ENCODE measurements at regions not wholly inside any gene's neighbourhood (a gene's known extent, or its start where the extent isn't known, plus 50 kb on each side); places are given as distances from the start of the nearest gene placed in this dataset.
"Not testable (repeated sequence)": the region's sequence is repeated elsewhere in the genome, so short reads cannot be mapped to it uniquely, and the experiment has no call there.

GRCh38 chr2:7379799-7380198 lies 462.6 kb downstream of the RNF144A start:
- no peak for DNase-seq (ENCODE audit: low spot score)

GRCh38 chr2:7384773-7385349 lies 467.6 kb downstream of the RNF144A start:
- no peak for DNase-seq (ENCODE audit: low spot score)

GRCh38 chr2:7390311-7390710 lies 473.1 kb downstream of the RNF144A start:
- not testable (repeated sequence) for DNase-seq (ENCODE audit: low spot score)

- no peak for DNase-seq (ENCODE audit: low spot score)
Measured at GRCh38 chr2:7392076-7392787, 475.0 kb downstream of the RNF144A start.

- no peak for DNase-seq (ENCODE audit: low spot score)
Measured at GRCh38 chr2:7394195-7394594, 477.0 kb downstream of the RNF144A start.

GRCh38 chr2:7400628-7401027 lies 483.4 kb downstream of the RNF144A start:
- no peak for DNase-seq (ENCODE audit: low spot score)

GRCh38 chr2:7403092-7403775 lies 486.0 kb downstream of the RNF144A start:
- DNase-seq (ENCODE audit: low spot score) = no peak

- DNase-seq (ENCODE audit: low spot score) = peak; percentile 51
Measured at GRCh38 chr2:7405861-7406715, 488.9 kb downstream of the RNF144A start.

- DNase-seq (ENCODE audit: low spot score) = no peak
Measured at GRCh38 chr2:7407001-7407400, 489.8 kb downstream of the RNF144A start.

GRCh38 chr2:7407906-7408680 lies 490.9 kb downstream of the RNF144A start:
- DNase-seq (ENCODE audit: low spot score) = no peak

GRCh38 chr2:7411691-7412090 lies 494.5 kb downstream of the RNF144A start:
- DNase-seq (ENCODE audit: low spot score) = no peak

GRCh38 chr2:7417845-7418742 lies 500.9 kb downstream of the RNF144A start:
- DNase-seq (ENCODE audit: low spot score) = no peak

- no peak for DNase-seq (ENCODE audit: low spot score)
Measured at GRCh38 chr2:7419186-7419585, 502.0 kb downstream of the RNF144A start.

- DNase-seq (ENCODE audit: low spot score) = no peak
Measured at GRCh38 chr2:7419814-7420311, 502.7 kb downstream of the RNF144A start.

- DNase-seq (ENCODE audit: low spot score) = no peak
Measured at GRCh38 chr2:7420530-7420929, 503.3 kb downstream of the RNF144A start.

GRCh38 chr2:7424481-7424880 lies 507.3 kb downstream of the RNF144A start:
- peak; percentile 88 for DNase-seq (ENCODE audit: low spot score)

- DNase-seq (ENCODE audit: low spot score) = peak; percentile 67
Measured at GRCh38 chr2:7427293-7428060, 510.3 kb downstream of the RNF144A start.

GRCh38 chr2:7428454-7429204 lies 511.4 kb downstream of the RNF144A start:
- DNase-seq (ENCODE audit: low spot score) = no peak

GRCh38 chr2:7429733-7430132 lies 512.5 kb downstream of the RNF144A start:
- no peak for DNase-seq (ENCODE audit: low spot score)
